ENCODE measurements at regions not wholly inside any gene's neighbourhood (a gene's known extent, or its start where the extent isn't known, plus 50 kb on each side); places are given as distances from the start of the nearest gene placed in this dataset.

DNA sequence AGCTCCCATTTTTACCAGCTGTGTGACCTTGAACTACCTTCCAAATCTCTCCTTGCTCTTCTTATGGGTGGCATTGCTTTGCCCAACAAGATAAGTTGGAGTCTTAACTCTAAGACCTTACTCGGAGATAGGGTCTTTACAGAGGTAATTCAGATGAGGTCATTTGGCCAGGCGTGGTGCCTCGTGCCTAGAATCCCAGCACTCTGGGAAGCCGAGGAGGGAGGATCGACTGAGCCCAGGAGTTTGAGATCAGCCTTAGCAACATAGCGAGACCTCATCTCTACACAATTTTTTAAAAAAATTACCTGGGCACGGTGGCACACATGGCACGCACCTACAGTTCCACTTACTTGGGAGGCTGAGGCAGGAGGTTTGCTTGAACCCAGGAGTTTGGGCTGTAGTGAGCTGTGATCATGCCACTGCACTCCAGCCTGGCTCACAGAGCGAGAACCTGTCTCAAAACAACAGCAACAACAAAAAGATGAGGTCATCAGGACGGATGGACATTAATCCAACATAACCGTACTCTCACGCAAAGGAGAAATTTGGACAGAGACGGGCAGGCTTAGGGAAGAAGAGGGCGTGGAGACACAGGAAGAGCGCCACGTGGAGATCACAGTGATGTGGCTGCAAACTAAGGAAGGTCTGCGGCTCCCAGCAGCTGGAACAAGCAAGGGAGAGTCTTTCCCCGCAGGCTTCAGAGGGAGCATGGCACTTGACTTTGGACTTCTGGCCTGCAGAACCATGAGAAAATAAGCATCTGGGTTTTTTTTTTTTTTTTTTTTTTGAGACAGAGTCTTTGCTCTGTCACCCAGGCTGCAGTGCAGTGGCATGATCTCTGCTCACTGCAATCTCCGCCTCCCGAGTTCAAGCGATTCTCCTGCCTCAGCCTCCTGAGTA, 122.3 kb upstream of the CARD11 start:
- TF ChIP-seq CTCF (conservative IDR thresholded peaks at IDR 0.05; ENCODE audit: low read length): no peak
- no peak for TF ChIP-seq EZH2phosphoT487 (IDR thresholded peaks at IDR 0.05; ENCODE audit: borderline replicate concordance, low read depth, low read length)
